Gastrocnemius medialis (tissue), 4 donors: ENCODE measurements at regions not wholly inside any gene's neighbourhood (a gene's known extent, or its start where the extent isn't known, plus 50 kb on each side); places are given as distances from the start of the nearest gene placed in this dataset.

Source experiments
- POLR2A ChIP-seq, 2 donors: fragments of 450-650 bp; IDR thresholded peaks; one replicate each; pipeline ENCODE4 v1.6.1; 2017; ENCODE audit warnings: antibody characterized with exemption in 2 of 2, mild to moderate bottlenecking in 2 of 2, moderate library complexity in 2 of 2
- TF ChIP-seq, protein P1 (sequence below), 5 experiments: fragments of 450-650 bp in 3 of 5; fragments of 200-600 bp in 2 of 5; sonication (generic) in 2 of 5; IDR thresholded peaks in 4 of 5; conservative IDR thresholded peaks in 1 of 5; 1 replicate in 4 of 5; 2 replicates in 1 of 5; pipeline ENCODE4 v1.5.1; 2016 to 2019; ENCODE audit warnings: antibody characterized with exemption in 5 of 5, mild to moderate bottlenecking in 3 of 5, moderate library complexity in 3 of 5

GRCh38 chr18:68583685-68584084 is 131.2 kb downstream of the TMX3 start:
- TF ChIP-seq POLR2A (IDR thresholded peaks at IDR 0.05) = no peak
- TF ChIP-seq, protein P1, sequence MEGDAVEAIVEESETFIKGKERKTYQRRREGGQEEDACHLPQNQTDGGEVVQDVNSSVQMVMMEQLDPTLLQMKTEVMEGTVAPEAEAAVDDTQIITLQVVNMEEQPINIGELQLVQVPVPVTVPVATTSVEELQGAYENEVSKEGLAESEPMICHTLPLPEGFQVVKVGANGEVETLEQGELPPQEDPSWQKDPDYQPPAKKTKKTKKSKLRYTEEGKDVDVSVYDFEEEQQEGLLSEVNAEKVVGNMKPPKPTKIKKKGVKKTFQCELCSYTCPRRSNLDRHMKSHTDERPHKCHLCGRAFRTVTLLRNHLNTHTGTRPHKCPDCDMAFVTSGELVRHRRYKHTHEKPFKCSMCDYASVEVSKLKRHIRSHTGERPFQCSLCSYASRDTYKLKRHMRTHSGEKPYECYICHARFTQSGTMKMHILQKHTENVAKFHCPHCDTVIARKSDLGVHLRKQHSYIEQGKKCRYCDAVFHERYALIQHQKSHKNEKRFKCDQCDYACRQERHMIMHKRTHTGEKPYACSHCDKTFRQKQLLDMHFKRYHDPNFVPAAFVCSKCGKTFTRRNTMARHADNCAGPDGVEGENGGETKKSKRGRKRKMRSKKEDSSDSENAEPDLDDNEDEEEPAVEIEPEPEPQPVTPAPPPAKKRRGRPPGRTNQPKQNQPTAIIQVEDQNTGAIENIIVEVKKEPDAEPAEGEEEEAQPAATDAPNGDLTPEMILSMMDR (IDR thresholded peaks at IDR 0.05 in 4 of 5, conservative IDR thresholded peaks at IDR 0.05 in 1 of 5) = no peak
